Colonic mucosa (tissue), 4 donors: ENCODE measurements at regions not wholly inside any gene's neighbourhood (a gene's known extent, or its start where the extent isn't known, plus 50 kb on each side); places are given as distances from the start of the nearest gene placed in this dataset.
A peak's percentile ranks its signal among the peaks of the same experiment; 100 is the strongest.

Experiments
- DNase-seq: peaks from one replicate; pipeline ENCODE4 v3.0.0-alpha.2; 2020
- H3K27ac ChIP-seq: fragments of 200-600 bp; one replicate; pipeline ENCODE4 v1.8.0; 2021
- H3K27me3 ChIP-seq: fragments of 200-600 bp; one replicate; pipeline ENCODE4 v1.8.0; 2021
- H3K36me3 ChIP-seq: fragments of 200-600 bp; one replicate; pipeline ENCODE4 v1.8.0; 2021
- H3K4me1 ChIP-seq: fragments of 200-600 bp; one replicate; pipeline ENCODE4 v1.8.0; 2021; ENCODE audit warnings: mild to moderate bottlenecking
- H3K4me3 ChIP-seq: fragments of 200-600 bp; one replicate; pipeline ENCODE4 v1.8.0; 2021
- H3K9ac ChIP-seq, 2 donors: one replicate each; pipeline ENCODE4 v1.7.0; 2013; ENCODE audit warnings: control low read depth in 2 of 2, low read depth in 2 of 2, low read length in 2 of 2
- H3K9me3 ChIP-seq: fragments of 200-600 bp; one replicate; pipeline ENCODE4 v1.8.0; 2021
- CTCF ChIP-seq: fragments of 200-600 bp; IDR thresholded peaks from one replicate; pipeline ENCODE4 v1.8.0; 2022; ENCODE audit warnings: antibody characterized with exemption, mild to moderate bottlenecking
- intact Hi-C: fragments of 100-400 bp; cut with DNase I; formaldehyde crosslinking; loops from one replicate; pipeline ENCODE4 v1.14.1; 2022
- donor health status: healthy.
- donor health status: DM: no; HTN: no; CAD: no.
- donor health status: DM: no; HTN: no; CAD: no.

DNA sequence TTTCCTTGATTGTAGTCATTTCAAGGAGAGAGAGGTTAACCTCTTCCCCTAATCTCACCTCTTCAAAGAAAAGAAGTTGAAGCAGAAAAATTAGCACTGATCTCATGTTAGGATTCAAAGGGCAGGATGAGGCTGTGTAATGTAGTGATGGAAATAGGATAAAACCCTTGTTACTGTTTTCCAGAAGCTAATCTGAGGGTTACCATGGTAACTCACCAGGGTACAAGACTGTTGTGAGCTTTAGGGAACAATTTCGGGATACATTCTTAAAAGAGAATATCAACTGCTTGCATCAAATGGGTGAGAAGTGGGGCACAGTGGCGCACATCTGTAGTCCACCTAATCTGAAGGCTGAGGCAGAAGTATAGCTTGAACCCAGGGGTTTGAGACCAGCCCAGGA lies 64.9 kb upstream of the SLC39A10 start:
- Histone ChIP-seq H3K36me3 (no peaks in the 10 kb centered on the region), H3K9ac (no peak overlapping the region), H3K9me3 (no peaks in the 10 kb centered on the region), H3K27me3 (no peaks in the 10 kb centered on the region), H3K4me1 (no peaks in the 10 kb centered on the region), H3K4me3 (no peak overlapping the region), H3K27ac (no peak overlapping the region)
- intact Hi-C loops, result no loop called here
- no peak for TF ChIP-seq CTCF
- DNase-seq, result no peak

GRCh38 chr2:195590861-195591205 lies 66.2 kb upstream of the SLC39A10 start:
- H3K36me3 ChIP-seq, result no peaks in the 10 kb centered on the region
- no peak overlapping the region for H3K27ac ChIP-seq
- H3K9ac ChIP-seq, result no peak overlapping the region
- no peaks in the 10 kb centered on the region for H3K4me1 ChIP-seq
- intact Hi-C loops, result no loop called here
- H3K9me3 ChIP-seq, result no peaks in the 10 kb centered on the region
- DNase-seq, result peak; percentile 44
- no peak overlapping the region for H3K4me3 ChIP-seq
- no peak for TF ChIP-seq CTCF
- no peaks in the 10 kb centered on the region for H3K27me3 ChIP-seq

DNA sequence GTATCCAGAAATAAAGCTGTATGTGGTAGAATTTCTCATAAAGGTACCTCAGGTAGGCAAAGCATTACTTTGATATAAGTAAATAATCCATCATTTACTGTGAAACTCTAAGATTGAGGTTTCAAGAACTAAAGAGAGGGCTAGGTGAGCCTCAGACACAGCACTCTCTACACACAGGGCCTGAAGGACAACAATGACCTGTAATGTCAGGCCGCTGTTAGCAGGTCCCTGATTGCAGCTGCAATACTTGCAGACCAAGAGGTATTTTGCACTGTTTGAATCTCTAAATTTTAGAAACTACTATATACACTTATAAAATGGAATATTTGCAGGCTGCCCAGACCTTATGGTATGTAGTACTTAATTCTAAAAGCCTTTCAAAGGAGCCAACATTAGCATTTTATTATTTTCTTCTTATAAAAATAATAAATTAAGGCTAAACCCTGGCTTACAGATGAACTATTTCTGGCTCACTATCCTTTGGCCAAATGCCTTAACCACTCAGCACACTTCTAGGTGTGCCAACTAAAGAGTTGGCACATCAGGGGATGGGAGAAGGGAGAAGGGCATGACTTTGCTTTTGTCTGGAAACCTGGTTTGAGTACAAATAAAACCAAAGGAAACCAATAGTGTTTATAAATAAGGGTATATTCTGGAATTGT lies 66.7 kb upstream of the SLC39A10 start:
- DNase-seq, result no peak

DNA sequence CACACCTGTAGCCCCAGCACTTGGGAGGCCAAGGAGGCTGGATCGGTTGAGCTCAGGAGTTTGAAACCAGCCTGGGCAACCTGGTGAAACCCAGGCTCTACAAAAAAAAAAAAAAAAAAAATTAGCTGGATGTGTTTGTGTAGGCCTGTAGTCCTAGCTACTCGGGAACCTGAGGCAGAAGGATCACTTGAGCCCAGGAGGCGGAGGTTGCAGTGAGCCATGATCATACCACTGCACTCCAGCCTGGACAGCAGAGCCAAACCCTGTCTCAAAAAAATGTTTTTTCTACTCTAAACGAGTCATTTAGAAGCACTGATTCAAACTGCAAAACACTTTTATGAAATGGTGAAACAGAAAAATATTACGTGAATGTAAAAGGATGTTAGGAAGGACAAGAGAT lies 69.1 kb upstream of the SLC39A10 start:
- Histone ChIP-seq H3K36me3 (no peaks in the 10 kb centered on the region), H3K27ac (no peak overlapping the region), H3K27me3 (no peaks in the 10 kb centered on the region), H3K9me3 (no peaks in the 10 kb centered on the region), H3K9ac (no peak overlapping the region), H3K4me3 (no peak overlapping the region), H3K4me1 (no peaks in the 10 kb centered on the region)
- intact Hi-C loops, result no loop called here
- DNase-seq, result no peak
- no peak for TF ChIP-seq CTCF

More for the DNA sequence above, 66.7 kb upstream of the SLC39A10 start:
- no peak for TF ChIP-seq CTCF
- H3K9ac ChIP-seq, result no peak overlapping the region
- no peaks in the 10 kb centered on the region for H3K4me1 ChIP-seq
- no peak overlapping the region for H3K4me3 ChIP-seq
- H3K27me3 ChIP-seq, result no peaks in the 10 kb centered on the region
- H3K9me3 ChIP-seq, result no peaks in the 10 kb centered on the region
- H3K36me3 ChIP-seq, result no peaks in the 10 kb centered on the region
- no peak overlapping the region for H3K27ac ChIP-seq
- intact Hi-C loops, result no loop called here

DNA sequence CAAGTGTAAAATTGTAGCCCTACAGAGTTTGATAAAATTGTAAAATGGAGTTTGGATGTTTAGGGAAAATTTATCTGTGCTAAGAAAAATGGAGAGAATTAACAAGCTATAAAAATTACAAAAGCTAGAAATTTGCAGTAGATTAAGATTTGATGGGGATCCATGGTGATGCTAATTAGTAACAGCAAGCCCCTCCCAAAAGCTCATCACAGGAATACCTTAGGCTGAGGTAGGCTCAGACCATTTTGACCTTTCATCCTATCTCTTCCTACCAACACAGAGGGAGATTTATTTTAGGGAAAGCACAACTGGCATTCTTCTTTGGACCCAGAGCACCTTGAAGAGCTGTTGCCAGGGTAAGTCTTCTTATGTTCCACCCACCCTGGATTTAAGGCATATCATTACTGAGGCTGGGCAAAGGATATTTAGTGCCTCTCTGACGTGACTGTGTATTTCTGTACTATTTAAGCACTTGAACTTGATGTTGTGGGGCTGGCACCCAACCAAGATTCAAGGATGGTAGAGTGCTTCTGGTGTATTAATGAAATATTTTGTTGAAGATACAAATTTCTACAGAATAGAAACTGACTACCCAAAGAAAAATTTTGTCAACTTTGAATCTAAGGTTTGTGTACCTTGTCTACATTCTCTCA lies 70.8 kb upstream of the SLC39A10 start:
- no peak for DNase-seq
- intact Hi-C loops, result no loop called here
- H3K9me3 ChIP-seq, result no peaks in the 10 kb centered on the region
- H3K4me1 ChIP-seq, result no peaks in the 10 kb centered on the region
- H3K9ac ChIP-seq, result no peak overlapping the region
- H3K27me3 ChIP-seq, result no peaks in the 10 kb centered on the region
- no peak overlapping the region for H3K4me3 ChIP-seq
- no peak for TF ChIP-seq CTCF
- H3K27ac ChIP-seq, result no peak overlapping the region
- H3K36me3 ChIP-seq, result no peaks in the 10 kb centered on the region
